Stimulated activated memory B cell treated with anti-CD40 and anti-IgM and Interleukin-4, amounts not matched to agents 10 μg/mL and 1 μg/mL and 100 μg/mL, for 72 hours (primary cell): ENCODE measurements at regions not wholly inside any gene's neighbourhood (a gene's known extent, or its start where the extent isn't known, plus 50 kb on each side); places are given as distances from the start of the nearest gene placed in this dataset.

ENCODE experiments used
- ATAC-seq: fragments of 150-1000 bp; cut with Tn5 transposase; 2 replicates; pipeline ENCODE4 v1.10.0; 2021
- H3K27ac Mint-ChIP-seq: one replicate; pipeline ENCODE4 v1.8.0; 2022; ENCODE audit warnings: mild to moderate bottlenecking, mixed read lengths
- H3K27me3 Mint-ChIP-seq: one replicate; pipeline ENCODE4 v1.8.0; 2022; ENCODE audit warnings: mixed read lengths
- H3K36me3 Mint-ChIP-seq: one replicate; pipeline ENCODE4 v1.8.0; 2022; ENCODE audit warnings: mixed read lengths
- H3K4me1 Mint-ChIP-seq: one replicate; pipeline ENCODE4 v1.8.0; 2022; ENCODE audit warnings: mixed read lengths
- H3K4me3 Mint-ChIP-seq: one replicate; pipeline ENCODE4 v1.8.0; 2022; ENCODE audit warnings: mild to moderate bottlenecking, moderate library complexity, mixed read lengths
- H3K9me3 Mint-ChIP-seq: one replicate; pipeline ENCODE4 v1.8.0; 2022; ENCODE audit warnings: mixed read lengths

- Mint-ChIP-seq H3K36me3 (no peaks in the 10 kb centered on the region), H3K9me3 (peaks cover 2% of the 10 kb centered on the region), H3K27me3 (no peaks in the 10 kb centered on the region), H3K27ac (no peak overlapping the region), H3K4me1 (no peaks in the 10 kb centered on the region), H3K4me3 (no peak overlapping the region)
- ATAC-seq, result no peak
These were observed 881.3 kb upstream of the NR2F2 start for GRCh38 chr15:95449230-95449628.

DNA sequence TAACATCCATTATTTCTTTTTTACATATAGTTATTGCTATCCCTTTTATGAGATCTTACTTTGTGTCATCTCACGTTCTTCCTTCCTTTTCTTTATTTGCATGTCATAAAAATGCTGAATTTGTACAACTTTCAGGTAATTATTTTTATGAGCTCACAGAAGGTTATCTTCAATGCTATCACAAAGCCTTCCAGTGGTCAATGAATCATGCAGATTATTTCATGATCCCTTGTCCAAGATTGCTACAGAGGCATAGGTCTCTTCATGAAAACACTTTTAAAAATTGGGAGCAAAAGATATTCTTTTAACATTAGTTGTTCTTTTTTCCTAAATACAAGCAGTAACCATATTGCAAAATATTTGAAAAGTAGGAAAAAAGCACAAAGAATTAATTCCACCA, 880.1 kb upstream of the NR2F2 start:
- Mint-ChIP-seq H3K27me3 (no peaks in the 10 kb centered on the region), H3K4me1 (no peaks in the 10 kb centered on the region), H3K4me3 (no peak overlapping the region), H3K27ac (no peak overlapping the region), H3K36me3 (no peaks in the 10 kb centered on the region), H3K9me3 (peaks cover 5% of the 10 kb centered on the region)
- ATAC-seq, result no peak

DNA sequence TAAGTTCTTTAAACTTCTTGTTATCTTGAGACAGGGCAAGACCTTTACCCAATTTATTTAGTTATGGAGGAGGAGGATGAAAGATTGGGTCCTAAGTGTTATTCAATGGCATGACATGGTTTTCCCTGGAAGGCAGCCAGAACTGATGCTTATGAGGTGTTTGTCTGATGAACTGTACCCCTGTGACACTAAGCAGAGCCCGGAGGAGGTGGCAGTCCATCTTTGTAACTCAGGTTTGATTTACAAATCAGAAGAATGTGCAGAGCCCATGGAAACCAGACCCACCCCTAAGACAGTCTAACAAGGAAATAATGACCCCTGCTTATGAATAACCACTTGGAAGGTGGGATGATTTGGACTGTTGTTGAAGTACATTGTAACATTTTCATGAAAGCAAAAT, 878.6 kb upstream of the NR2F2 start:
- Mint-ChIP-seq H3K9me3 (peaks cover 5% of the 10 kb centered on the region), H3K36me3 (no peaks in the 10 kb centered on the region), H3K27ac (no peak overlapping the region), H3K27me3 (no peaks in the 10 kb centered on the region), H3K4me1 (no peaks in the 10 kb centered on the region), H3K4me3 (no peak overlapping the region)
- no peak for ATAC-seq

DNA sequence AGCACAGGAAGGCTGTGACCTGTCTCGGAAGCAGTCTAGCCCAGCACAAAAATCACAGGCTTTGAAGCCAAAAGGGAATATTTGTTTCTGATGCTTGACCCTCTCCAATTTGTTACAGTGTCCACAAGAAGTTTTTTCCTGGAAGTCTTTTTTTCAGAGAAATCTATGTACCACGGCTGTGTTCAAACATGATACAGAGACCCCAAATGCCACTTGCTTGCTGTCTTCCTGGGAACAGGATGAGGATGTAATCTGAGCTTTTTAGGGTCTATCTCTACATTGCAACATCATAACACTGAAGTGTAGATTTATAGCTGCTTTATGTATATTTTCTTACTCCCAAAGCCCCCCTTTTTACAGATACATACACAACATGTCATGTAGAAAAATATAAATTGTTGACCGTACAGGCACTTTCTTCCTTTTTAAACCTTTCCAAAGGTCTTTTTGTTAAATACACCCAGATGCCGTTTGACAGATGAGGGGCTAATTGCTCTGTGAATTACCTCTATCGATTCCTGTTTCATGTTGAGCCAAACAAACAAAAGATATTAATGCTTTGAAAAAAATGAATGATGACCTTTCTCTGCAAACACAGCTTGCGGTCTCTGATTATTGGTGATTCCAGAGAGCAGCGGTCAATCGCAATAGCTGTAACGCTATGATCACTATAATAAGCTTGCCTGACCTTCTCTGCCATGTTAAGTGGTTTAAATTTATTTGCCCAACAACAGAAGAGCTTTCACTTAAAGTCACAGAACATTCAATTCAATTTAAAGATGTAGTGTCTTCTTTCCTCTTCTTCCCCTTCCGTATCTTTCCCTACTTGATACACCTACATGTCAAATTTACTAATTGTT, 875.9 kb upstream of the NR2F2 start:
- no peaks in the 10 kb centered on the region for H3K27me3 Mint-ChIP-seq
- H3K9me3 Mint-ChIP-seq, result peaks cover 3% of the 10 kb centered on the region
- no peak overlapping the region for H3K27ac Mint-ChIP-seq
- H3K4me1 Mint-ChIP-seq, result no peaks in the 10 kb centered on the region
- no peak overlapping the region for H3K4me3 Mint-ChIP-seq
- ATAC-seq, result no peak
- H3K36me3 Mint-ChIP-seq, result no peaks in the 10 kb centered on the region

DNA sequence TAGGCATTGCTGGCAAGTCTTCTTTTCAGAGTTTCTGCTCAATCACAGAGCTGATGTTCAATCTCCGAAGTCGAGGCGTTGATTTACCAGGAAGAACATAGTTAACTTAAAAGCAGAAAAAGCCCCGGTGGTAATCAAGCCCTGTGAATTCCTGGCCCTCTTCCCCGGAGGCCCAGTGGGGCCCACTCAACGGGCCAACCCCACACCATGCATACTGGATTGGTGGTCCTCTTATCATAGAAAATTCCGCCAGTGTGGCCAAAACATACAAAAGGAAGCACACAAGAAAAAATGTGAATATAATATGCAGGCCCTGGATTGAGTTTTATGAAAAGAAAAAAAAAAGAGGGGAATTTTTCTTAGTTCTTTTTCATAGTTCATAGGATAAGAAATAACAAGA, 873.0 kb upstream of the NR2F2 start:
- Mint-ChIP-seq H3K36me3 (no peaks in the 10 kb centered on the region), H3K4me1 (no peaks in the 10 kb centered on the region), H3K27ac (no peak overlapping the region), H3K27me3 (no peaks in the 10 kb centered on the region), H3K9me3 (peaks cover 3% of the 10 kb centered on the region), H3K4me3 (no peak overlapping the region)
- no peak for ATAC-seq

- no peak overlapping the region for H3K27ac Mint-ChIP-seq
- H3K27me3 Mint-ChIP-seq, result no peaks in the 10 kb centered on the region
- H3K4me1 Mint-ChIP-seq, result no peaks in the 10 kb centered on the region
- peaks cover 3% of the 10 kb centered on the region for H3K9me3 Mint-ChIP-seq
- no peaks in the 10 kb centered on the region for H3K36me3 Mint-ChIP-seq
- ATAC-seq, result no peak
- H3K4me3 Mint-ChIP-seq, result no peak overlapping the region
These were observed 871.8 kb upstream of the NR2F2 start for GRCh38 chr15:95458721-95459120.

DNA sequence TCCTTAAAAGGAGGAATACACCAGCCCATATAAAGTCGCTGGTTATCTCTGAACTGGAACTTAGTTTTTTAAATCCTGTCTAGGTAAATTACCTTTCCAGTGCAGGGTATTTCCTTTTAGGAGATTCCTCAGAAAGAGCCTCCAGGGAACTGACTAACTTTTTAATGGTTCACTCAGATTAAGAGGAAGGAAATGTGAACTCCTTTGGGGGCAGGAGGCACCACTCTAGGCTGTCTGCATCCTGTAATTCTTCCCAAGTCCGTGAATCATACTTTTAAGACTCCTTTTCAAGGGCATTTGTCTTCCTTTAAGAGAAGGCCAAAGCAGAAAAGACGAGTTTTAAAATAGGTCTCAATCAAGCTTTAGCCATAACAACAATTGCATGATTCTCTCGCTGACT, 871.2 kb upstream of the NR2F2 start:
- Mint-ChIP-seq H3K9me3 (peaks cover 3% of the 10 kb centered on the region), H3K27me3 (no peaks in the 10 kb centered on the region)

GRCh38 chr15:95464509-95464908, 866.0 kb upstream of the NR2F2 start:
- H3K27me3 Mint-ChIP-seq, result no peaks in the 10 kb centered on the region
- no peaks in the 10 kb centered on the region for H3K9me3 Mint-ChIP-seq
- no peak overlapping the region for H3K4me3 Mint-ChIP-seq
- no peaks in the 10 kb centered on the region for H3K4me1 Mint-ChIP-seq
- no peak for ATAC-seq
- no peak overlapping the region for H3K27ac Mint-ChIP-seq
- no peaks in the 10 kb centered on the region for H3K36me3 Mint-ChIP-seq

More for the DNA sequence above, 871.2 kb upstream of the NR2F2 start:
- no peak overlapping the region for H3K4me3 Mint-ChIP-seq
- H3K36me3 Mint-ChIP-seq, result no peaks in the 10 kb centered on the region
- ATAC-seq, result no peak
- H3K27ac Mint-ChIP-seq, result no peak overlapping the region
- H3K4me1 Mint-ChIP-seq, result no peaks in the 10 kb centered on the region

GRCh38 chr15:95468820-95469219, 861.7 kb upstream of the NR2F2 start:
- no peak overlapping the region for H3K27ac Mint-ChIP-seq
- H3K27me3 Mint-ChIP-seq, result no peaks in the 10 kb centered on the region
- no peaks in the 10 kb centered on the region for H3K36me3 Mint-ChIP-seq
- no peaks in the 10 kb centered on the region for H3K4me1 Mint-ChIP-seq
- no peak overlapping the region for H3K4me3 Mint-ChIP-seq
- H3K9me3 Mint-ChIP-seq, result peaks cover 3% of the 10 kb centered on the region
- ATAC-seq, result no peak

DNA sequence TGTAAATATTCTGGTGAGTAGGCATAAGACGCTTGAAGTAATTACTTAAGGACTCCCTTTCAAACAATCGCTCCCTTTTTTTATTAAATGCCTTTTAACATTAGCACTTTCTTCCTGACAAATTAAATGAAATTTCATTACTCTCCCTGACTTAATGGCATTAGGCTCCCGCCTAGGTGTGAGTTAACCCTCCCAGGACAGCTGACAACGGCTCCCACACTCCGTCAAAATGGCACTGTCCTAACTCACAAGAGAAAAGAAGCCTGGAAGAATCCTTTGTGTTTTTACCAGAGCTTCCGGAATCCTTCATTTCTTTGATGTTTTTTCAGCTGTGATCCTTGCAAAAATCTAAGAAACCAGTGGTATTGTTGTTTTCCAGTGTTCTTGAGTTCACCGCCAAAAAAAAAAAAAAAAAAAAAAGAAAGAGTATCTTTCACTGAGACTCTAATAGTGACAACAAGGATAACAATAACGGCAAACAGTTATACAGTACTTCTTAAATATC, 861.0 kb upstream of the NR2F2 start:
- H3K27ac Mint-ChIP-seq, result no peak overlapping the region
- no peaks in the 10 kb centered on the region for H3K36me3 Mint-ChIP-seq
- no peaks in the 10 kb centered on the region for H3K27me3 Mint-ChIP-seq
- H3K9me3 Mint-ChIP-seq, result peaks cover 3% of the 10 kb centered on the region
- no peak for ATAC-seq
- H3K4me1 Mint-ChIP-seq, result no peaks in the 10 kb centered on the region
- no peak overlapping the region for H3K4me3 Mint-ChIP-seq

DNA sequence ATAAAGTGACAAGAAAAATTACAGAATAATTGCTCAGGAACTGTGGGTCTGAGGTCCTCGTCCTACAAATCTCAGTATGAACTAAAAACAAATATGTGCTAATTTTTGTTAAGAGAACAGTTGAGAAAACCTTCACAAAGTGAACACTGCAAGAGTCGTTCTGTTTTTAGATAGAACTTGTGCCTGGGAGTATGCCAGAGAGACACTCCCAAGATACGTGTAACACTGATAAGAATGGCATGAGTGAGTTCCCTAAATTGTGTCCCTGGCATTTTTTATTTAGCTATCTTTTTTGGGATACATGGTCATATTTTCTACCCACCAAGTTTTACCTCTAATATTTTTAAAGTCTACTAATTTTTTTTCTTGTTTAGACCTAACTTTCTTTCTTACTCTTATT, 860.0 kb upstream of the NR2F2 start:
- Mint-ChIP-seq H3K27ac (no peak overlapping the region), H3K4me3 (no peak overlapping the region), H3K9me3 (peaks cover 3% of the 10 kb centered on the region), H3K27me3 (no peaks in the 10 kb centered on the region), H3K4me1 (no peaks in the 10 kb centered on the region), H3K36me3 (no peaks in the 10 kb centered on the region)
- ATAC-seq, result no peak

- no peak overlapping the region for H3K4me3 Mint-ChIP-seq
- peaks cover 3% of the 10 kb centered on the region for H3K9me3 Mint-ChIP-seq
- H3K27ac Mint-ChIP-seq, result no peak overlapping the region
- H3K36me3 Mint-ChIP-seq, result no peaks in the 10 kb centered on the region
- ATAC-seq, result no peak
- H3K4me1 Mint-ChIP-seq, result no peaks in the 10 kb centered on the region
- no peaks in the 10 kb centered on the region for H3K27me3 Mint-ChIP-seq
These were observed 859.4 kb upstream of the NR2F2 start for GRCh38 chr15:95470997-95471689.

DNA sequence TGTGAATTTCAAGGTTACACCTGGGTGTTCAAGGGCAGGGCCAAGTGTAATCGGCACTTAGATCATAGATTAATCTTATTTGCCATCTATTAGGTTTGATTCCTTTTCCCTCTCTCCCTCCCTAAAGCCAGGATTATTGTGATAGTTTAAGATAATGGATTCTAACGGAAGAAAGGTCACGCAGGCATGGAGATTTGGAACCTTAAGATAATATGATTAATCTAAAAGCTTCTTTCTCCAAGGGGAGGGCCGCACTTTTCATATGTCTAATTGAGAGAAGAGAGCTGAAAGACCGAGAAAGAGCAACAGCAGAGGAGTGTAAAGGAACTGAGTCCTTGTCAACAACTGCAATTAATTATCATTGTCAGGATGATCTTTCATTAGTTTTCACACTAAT, 858.8 kb upstream of the NR2F2 start:
- H3K4me1 Mint-ChIP-seq, result no peaks in the 10 kb centered on the region
- H3K36me3 Mint-ChIP-seq, result no peaks in the 10 kb centered on the region
- ATAC-seq, result no peak
- H3K27ac Mint-ChIP-seq, result no peak overlapping the region
- no peaks in the 10 kb centered on the region for H3K27me3 Mint-ChIP-seq
- no peak overlapping the region for H3K4me3 Mint-ChIP-seq
- H3K9me3 Mint-ChIP-seq, result peaks cover 3% of the 10 kb centered on the region

DNA sequence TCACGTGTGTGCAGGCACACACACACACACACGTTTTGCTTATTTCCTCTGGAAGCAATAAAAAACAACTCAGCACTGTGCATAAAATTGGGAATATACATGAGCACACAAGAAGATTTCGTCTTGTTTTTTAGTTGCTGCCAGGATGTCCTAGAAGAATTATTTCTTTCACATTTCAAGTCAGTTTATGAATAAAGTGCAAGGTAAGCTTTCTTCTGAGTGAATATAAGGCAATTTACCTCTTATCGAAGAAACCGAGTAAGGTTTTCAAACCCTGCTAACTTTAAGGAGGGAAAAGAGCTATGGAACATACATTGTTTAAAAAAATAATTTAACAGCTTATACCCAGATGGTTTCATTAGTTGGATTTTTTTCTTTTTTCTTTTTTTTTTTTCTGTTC, 855.4 kb upstream of the NR2F2 start:
- Mint-ChIP-seq H3K36me3 (no peaks in the 10 kb centered on the region), H3K27me3 (no peaks in the 10 kb centered on the region), H3K4me3 (no peak overlapping the region), H3K27ac (no peak overlapping the region), H3K9me3 (peaks cover 3% of the 10 kb centered on the region), H3K4me1 (no peaks in the 10 kb centered on the region)
- ATAC-seq, result no peak

GRCh38 chr15:95479308-95479707, 851.2 kb upstream of the NR2F2 start:
- ATAC-seq, result no peak
- H3K4me1 Mint-ChIP-seq, result no peaks in the 10 kb centered on the region

DNA sequence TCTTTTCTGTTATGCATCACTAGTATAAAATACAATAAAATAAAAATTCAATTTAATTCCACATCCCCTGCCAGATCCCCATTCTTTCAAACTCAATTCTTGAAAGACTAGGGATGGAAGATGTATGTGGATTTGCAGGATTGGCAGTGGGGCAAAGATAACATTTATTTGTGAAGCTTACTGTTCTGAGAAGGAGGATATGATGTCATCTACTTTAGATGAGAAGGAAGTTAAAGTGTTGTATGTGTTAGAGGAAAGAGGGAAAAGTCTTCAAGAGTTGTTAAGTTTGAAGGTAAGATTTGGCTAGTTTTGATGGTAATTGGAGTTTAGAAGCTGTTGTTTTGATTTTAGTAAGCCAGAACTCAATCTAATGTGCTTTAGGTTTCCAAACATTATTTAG, 845.1 kb upstream of the NR2F2 start:
- Mint-ChIP-seq H3K4me3 (no peak overlapping the region), H3K4me1 (no peaks in the 10 kb centered on the region), H3K27me3 (no peaks in the 10 kb centered on the region), H3K9me3 (peaks cover 18% of the 10 kb centered on the region), H3K27ac (no peak overlapping the region), H3K36me3 (no peaks in the 10 kb centered on the region)
- no peak for ATAC-seq

More at GRCh38 chr15:95479308-95479707, 851.2 kb upstream of the NR2F2 start:
- H3K4me3 Mint-ChIP-seq, result no peak overlapping the region
- H3K27ac Mint-ChIP-seq, result no peak overlapping the region
- peaks cover 4% of the 10 kb centered on the region for H3K9me3 Mint-ChIP-seq
- no peaks in the 10 kb centered on the region for H3K36me3 Mint-ChIP-seq
- H3K27me3 Mint-ChIP-seq, result no peaks in the 10 kb centered on the region
